SH-SY5Y (cell line): ENCODE measurements at regions not wholly inside any gene's neighbourhood (a gene's known extent, or its start where the extent isn't known, plus 50 kb on each side); places are given as distances from the start of the nearest gene placed in this dataset.

Experiments used
- GATA2 ChIP-seq: IDR thresholded peaks from 2 replicates; pipeline ENCODE4 v1.6.1; 2011; ENCODE audit warnings: mild to moderate bottlenecking, low read depth, low read length
- GATA3 ChIP-seq: IDR thresholded peaks from 2 replicates; pipeline ENCODE4 v1.6.1; 2011; ENCODE audit warnings: low read depth, mild to moderate bottlenecking, low read length, moderate library complexity

DNA sequence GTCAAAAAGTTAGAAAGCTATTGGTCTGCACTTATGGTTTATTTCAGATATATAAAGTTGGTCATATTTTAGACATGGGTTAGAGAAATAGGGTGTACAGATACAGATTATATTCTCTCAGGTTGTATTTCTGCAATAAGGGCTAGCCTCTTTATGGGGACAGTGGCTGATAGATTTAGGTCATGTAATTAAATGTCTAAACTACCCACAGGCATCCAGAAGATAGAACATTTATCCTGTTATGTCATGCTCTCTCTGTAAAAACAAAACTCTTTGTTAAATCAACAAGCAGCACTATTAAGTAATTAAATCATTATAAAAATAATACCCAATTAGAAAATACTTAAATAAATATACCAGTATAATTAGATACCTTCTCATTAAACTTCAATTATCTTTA lies 612.6 kb upstream of the CITED2 start:
- no peak for TF ChIP-seq GATA2
- no peak for TF ChIP-seq GATA3

DNA sequence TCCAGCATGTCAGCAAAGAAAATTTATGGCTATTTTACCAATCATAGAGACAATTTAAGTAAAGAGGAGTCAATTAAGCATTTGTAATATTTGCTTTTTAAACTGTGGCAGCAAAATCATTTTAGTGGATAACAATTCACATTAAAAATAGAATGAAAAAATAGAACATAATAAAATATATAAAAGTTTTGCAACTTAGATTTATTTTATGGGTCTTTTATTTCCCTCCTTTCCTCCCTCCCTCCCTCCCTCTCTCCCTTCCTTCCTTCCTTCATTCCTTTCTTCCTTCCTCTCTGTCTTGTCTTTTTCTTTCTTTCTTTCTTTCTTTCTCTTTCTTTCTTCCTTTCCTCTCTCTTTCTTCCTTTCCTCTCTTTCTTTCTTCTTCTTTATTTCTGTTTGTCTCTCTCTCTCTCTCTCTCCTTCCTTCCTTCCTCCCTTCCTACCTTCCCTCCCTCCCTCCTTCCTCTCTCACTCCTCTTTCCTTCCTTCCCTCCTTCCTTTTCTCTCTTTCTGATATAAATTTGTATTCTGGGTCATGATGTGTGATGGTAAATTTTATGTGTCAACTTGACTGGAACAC lies 610.9 kb upstream of the CITED2 start:
- TF ChIP-seq GATA3 (no peak), GATA2 (no peak)

DNA sequence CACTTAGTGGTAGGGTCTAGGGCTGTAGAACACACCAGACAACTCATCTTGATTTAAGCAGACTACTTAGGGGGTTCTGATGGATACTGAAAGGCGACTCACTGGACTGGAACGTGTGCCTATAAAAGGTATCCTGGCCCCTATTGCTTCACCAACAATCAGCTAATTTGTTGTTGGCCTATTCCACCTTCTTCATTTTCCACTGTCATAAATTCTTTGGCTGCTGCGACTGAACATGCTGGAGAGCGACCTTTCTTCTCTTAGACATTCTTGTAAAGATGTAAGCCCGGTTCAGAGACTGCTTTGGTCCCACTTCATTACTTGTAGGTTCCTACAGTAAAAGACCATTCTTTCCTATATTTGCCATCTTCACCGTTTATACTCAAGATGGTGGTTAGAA lies 609.9 kb upstream of the CITED2 start:
- TF ChIP-seq GATA3 (no peak), GATA2 (no peak)

GRCh38 chr6:139983555-139984276 lies 609.3 kb upstream of the CITED2 start:
- no peak for TF ChIP-seq GATA2
- TF ChIP-seq GATA3, result no peak

DNA sequence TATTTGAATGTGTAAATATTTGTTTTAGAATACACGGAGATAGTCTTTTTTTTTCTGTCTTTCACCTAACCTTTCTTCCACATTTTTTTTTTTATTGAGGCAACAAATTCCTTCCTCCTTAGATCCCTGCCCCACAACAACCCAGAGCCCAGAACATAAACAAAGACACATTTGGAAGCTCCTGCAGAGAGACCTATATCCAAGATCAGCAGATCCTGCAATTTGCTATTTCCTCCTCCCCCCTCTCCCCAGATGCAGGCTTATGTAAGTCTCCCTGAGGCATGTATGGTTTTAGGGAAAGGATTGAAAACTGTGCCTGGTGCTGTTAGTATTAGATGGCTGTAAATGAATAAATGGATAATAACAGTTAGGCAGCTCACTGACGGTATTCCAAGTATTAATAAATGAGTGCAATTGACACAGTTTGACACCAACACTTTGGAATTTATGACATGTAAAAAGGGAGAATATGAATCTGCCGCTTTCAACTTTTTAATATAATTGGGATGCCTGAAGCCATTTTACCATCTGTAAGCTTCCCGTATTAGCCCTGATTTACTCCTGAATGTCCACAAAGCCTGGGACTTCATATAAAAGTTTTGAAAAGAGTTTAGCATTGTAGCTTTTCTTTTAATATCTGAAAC lies 608.3 kb upstream of the CITED2 start:
- TF ChIP-seq GATA3, result no peak
- TF ChIP-seq GATA2, result peak; percentile 71

- TF ChIP-seq GATA3 (no peak), GATA2 (no peak)
Observed at GRCh38 chr6:139982195-139982594, 607.7 kb upstream of the CITED2 start.

GRCh38 chr6:139981768-139982181 lies 607.3 kb upstream of the CITED2 start:
- TF ChIP-seq GATA3, result no peak
- TF ChIP-seq GATA2, result no peak

DNA sequence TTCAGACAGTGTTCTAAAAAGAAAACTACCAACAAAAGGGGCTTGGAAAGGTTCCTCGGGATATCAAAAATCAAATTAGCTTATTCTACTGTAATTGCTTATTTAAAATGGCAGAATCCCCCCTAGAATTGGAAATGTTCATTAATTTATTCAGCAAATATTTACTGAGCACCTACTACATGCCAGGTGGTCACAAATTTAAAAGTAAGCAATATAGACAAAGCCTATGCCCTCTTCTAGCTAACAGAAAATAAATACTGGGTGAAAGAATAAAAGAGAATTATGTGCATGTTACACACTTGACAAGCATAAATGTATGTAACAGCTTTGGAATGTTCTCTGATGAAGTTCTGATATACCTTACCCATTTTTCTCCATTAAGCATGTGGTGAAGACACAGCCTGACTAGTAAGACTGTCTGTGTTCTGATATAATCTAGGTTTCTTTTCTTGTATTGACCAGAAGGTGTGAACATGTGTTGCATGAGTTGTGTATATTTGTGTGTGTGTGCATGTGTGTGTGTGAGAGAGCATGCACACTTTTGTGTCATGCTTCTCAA lies 606.7 kb upstream of the CITED2 start:
- TF ChIP-seq GATA2, result no peak

GRCh38 chr6:139979021-139979725 lies 604.7 kb upstream of the CITED2 start:
- TF ChIP-seq GATA2 (no peak), GATA3 (no peak)

DNA sequence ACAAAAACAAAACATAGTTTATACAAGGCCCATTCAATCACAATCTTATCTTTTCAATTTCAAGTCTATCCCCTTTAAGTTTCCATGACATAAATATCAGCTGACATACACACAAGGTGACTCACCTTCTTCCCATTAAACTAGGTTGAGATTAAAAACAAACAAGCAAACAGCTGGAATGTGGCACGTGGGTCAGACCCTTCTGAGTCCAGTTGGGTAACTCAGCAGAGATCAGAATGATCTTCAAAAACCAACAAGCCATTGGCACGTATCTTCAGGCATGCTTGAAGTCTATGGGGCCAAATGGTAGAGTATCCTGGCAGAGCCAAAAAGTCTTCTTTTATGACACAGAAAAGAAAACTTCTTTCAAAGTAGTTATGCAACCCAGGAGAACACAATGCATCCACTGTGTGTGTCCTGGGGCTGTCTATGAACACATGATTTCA lies 603.5 kb upstream of the CITED2 start:
- no peak for TF ChIP-seq GATA3

DNA sequence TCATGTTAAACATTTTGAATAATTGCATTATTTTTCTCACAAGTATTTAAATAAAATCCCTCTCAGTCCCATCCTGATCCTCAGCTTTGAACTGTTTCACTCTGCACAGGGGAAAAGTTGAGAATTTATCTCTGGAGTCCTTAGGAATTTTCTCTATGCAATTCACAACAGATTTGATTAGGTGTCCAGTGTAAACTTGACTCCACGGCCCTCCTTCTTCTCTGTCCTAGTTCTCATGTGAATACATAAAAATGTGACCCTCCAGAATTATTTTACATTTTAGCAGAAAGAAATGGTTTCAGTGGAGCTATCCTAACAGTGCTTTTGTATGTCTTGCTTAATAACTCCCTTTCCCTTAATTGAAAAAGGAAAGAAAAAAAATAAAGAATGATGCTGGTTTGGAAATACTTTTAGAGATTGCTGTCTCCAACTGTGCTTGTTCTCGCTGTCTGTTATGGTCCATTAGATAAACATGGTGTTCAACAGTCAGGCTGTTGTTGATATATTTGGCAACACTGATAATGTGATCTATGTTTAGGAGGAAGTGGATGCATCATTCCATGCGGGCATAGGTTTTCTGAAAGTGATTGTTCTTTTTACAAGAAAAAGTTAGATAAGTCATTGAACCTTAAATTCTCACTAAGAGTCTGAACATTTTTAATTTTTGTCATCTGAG lies 599.4 kb upstream of the CITED2 start:
- TF ChIP-seq GATA2 (no peak), GATA3 (no peak)

DNA sequence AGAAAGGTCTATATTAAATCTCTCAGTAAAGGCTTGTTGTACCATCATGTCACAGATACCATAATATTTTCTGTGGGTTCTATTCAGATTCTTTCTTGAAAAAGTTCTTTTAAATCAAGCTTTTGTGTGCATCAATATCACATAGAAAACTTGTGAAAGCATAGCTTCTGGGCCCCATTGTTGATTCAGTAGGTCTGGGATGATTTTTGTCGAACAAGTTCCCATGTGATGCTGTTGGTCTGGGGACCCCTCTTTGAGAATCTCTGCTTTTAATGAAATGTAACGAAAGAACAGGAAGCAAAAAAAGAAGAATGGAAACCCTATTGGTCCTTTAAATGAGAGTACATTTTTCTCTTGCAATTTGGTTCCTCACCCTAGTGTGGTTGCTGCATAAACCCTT lies 597.7 kb upstream of the CITED2 start:
- TF ChIP-seq GATA2, result no peak
- no peak for TF ChIP-seq GATA3

- TF ChIP-seq GATA3, result no peak
- TF ChIP-seq GATA2, result no peak
Observed at GRCh38 chr6:139970591-139970991, 596.1 kb upstream of the CITED2 start.

- no peak for TF ChIP-seq GATA3
- no peak for TF ChIP-seq GATA2
Observed at GRCh38 chr6:139967497-139967896, 593.0 kb upstream of the CITED2 start.

DNA sequence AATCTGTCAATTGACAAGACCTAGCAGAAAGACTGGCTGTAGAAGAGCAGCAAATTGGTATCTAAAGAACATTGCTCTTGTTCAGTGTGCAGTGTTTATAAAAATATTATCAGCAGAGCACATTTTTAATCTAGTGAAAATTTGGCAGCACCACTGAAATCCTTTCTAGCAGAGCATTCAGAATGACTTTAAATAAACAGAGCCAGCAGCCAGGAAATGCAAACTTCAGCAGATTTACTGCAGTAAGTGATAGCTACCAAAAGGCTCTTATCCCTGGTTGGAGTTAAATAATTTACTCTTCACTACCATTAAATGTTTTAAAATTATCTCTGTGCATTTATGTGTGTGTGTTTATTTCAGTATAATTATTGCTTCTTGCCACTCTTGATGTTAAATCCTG lies 590.9 kb upstream of the CITED2 start:
- TF ChIP-seq GATA3 (no peak), GATA2 (no peak)
